ENCODE measurements at regions not wholly inside any gene's neighbourhood (a gene's known extent, or its start where the extent isn't known, plus 50 kb on each side); places are given as distances from the start of the nearest gene placed in this dataset.

DNA sequence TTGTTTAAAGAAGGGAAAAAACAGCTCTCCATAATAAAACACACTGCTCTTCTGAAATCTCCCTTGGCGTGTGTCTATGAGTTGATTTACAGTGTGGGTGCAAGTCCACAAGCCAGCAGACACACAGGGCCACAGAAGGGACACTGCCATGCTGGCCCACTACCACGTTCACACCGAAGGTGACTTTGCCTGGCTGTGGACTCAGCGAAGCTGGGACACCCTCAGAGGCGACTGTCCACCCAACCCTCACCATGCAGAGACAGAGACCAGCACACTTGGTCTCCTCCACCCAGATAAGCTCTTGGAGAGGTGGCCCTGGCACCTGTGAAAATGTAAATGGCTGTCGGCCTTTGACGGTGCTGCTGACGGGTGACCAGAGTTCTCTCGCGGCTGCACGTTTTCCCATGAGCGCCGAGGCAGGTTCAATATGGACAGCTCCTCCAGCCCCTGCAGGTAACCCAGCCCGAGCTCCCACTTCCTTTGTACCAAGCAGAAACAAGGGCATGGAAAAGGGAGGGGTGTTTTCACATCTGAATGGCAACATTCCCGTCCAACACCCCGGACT is 78.0 kb downstream of the YTHDF1 start:
- TF ChIP-seq, protein P1, sequence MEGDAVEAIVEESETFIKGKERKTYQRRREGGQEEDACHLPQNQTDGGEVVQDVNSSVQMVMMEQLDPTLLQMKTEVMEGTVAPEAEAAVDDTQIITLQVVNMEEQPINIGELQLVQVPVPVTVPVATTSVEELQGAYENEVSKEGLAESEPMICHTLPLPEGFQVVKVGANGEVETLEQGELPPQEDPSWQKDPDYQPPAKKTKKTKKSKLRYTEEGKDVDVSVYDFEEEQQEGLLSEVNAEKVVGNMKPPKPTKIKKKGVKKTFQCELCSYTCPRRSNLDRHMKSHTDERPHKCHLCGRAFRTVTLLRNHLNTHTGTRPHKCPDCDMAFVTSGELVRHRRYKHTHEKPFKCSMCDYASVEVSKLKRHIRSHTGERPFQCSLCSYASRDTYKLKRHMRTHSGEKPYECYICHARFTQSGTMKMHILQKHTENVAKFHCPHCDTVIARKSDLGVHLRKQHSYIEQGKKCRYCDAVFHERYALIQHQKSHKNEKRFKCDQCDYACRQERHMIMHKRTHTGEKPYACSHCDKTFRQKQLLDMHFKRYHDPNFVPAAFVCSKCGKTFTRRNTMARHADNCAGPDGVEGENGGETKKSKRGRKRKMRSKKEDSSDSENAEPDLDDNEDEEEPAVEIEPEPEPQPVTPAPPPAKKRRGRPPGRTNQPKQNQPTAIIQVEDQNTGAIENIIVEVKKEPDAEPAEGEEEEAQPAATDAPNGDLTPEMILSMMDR (IDR thresholded peaks at IDR 0.05): no peak
- no peak for TF ChIP-seq POLR2AphosphoS5 (IDR thresholded peaks at IDR 0.05)
- no peak for TF ChIP-seq POLR2A (IDR thresholded peaks at IDR 0.05)
